ENCODE measurements at regions not wholly inside any gene's neighbourhood (a gene's known extent, or its start where the extent isn't known, plus 50 kb on each side); places are given as distances from the start of the nearest gene placed in this dataset.
A peak's percentile ranks its signal among the peaks of the same experiment; 100 is the strongest.

DNA sequence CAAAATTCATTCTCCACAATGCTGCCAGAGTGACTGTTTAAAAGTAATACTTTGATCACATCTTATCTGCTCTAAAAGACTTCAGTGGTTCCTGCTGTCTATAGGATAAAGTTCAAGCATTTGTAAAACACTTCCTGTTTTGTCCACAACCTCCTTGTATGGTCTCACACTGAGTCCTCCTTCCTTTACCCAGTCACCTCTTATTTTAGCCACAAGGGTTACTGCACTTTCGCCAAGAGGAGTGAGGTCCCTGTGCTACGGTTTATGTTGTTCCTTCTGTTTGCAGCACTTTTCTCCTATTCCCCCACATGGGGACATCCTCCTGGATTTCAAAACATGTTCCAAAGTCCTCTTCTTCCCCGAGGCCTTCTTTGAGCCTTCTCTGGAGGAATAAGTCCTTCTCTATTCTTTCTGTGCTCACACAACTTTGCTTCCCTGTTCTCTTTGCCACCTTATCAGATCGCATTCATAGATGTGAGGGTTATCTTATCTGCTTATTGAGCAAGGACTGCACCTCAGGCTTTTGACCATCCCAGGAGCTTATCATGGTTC is 112.2 kb upstream of the NABP1 start:
- no peaks in the 10 kb centered on the region for H3K36me3 ChIP-seq
- intact Hi-C loops (cut with DNase I; ENCODE audit: low total_unique reads): loop anchor here (10.0 kb wide), 1 partner anchor 119 kb away; no protein-coding TSS in a partner anchor
- H3K9me3 ChIP-seq: no peaks in the 10 kb centered on the region
- H3K27me3 ChIP-seq: no peaks in the 10 kb centered on the region
- no peak overlapping the region for H3K27ac ChIP-seq
- no peak overlapping the region for H3K4me3 ChIP-seq
- DNase-seq (ENCODE audit: low spot score in 2 of 2): no peak
- no peaks in the 10 kb centered on the region for H3K4me1 ChIP-seq
- TF ChIP-seq, protein P1, sequence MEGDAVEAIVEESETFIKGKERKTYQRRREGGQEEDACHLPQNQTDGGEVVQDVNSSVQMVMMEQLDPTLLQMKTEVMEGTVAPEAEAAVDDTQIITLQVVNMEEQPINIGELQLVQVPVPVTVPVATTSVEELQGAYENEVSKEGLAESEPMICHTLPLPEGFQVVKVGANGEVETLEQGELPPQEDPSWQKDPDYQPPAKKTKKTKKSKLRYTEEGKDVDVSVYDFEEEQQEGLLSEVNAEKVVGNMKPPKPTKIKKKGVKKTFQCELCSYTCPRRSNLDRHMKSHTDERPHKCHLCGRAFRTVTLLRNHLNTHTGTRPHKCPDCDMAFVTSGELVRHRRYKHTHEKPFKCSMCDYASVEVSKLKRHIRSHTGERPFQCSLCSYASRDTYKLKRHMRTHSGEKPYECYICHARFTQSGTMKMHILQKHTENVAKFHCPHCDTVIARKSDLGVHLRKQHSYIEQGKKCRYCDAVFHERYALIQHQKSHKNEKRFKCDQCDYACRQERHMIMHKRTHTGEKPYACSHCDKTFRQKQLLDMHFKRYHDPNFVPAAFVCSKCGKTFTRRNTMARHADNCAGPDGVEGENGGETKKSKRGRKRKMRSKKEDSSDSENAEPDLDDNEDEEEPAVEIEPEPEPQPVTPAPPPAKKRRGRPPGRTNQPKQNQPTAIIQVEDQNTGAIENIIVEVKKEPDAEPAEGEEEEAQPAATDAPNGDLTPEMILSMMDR (IDR thresholded peaks at IDR 0.05): no peak
- TF ChIP-seq POLR2A (IDR thresholded peaks at IDR 0.05): no peak
- TF ChIP-seq POLR2AphosphoS5 (IDR thresholded peaks at IDR 0.05): no peak

DNA sequence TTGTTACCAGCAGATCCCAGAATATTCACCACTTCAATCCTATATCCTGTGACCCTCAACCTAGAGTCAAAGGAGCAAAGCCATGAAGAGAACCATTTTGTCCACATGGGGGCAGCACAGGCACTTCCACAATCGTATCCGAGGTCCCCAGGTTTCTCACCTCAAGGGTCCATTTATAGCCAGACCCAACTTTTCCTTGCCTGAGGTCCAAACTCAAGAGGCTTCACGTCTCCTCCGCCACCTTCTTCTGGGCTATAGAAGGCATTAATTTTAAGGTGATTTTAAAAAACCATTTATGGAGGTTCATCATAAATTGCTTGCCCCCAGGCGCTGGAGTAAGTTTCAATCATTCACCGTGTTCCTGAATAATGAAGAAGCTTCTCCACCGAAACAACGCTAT is 111.6 kb upstream of the NABP1 start:
- TF ChIP-seq POLR2AphosphoS5 (IDR thresholded peaks at IDR 0.05) (no peak), POLR2A (IDR thresholded peaks at IDR 0.05) (no peak)
- TF ChIP-seq, protein P1 (IDR thresholded peaks at IDR 0.05): peak; percentile 50 to 65 (median 56)
- H3K27me3 ChIP-seq: no peaks in the 10 kb centered on the region
- peak in 1 of 2 donors; percentile 27 for DNase-seq (ENCODE audit: low spot score in 2 of 2)
- no peaks in the 10 kb centered on the region for H3K36me3 ChIP-seq
- intact Hi-C loops (cut with DNase I; ENCODE audit: low total_unique reads): loop anchor here (10.0 kb wide), 1 partner anchor 118 kb away; no protein-coding TSS in a partner anchor
- H3K27ac ChIP-seq: no peak overlapping the region
- H3K9me3 ChIP-seq: no peaks in the 10 kb centered on the region
- no peaks in the 10 kb centered on the region for H3K4me1 ChIP-seq
- H3K4me3 ChIP-seq: no peak overlapping the region

DNA sequence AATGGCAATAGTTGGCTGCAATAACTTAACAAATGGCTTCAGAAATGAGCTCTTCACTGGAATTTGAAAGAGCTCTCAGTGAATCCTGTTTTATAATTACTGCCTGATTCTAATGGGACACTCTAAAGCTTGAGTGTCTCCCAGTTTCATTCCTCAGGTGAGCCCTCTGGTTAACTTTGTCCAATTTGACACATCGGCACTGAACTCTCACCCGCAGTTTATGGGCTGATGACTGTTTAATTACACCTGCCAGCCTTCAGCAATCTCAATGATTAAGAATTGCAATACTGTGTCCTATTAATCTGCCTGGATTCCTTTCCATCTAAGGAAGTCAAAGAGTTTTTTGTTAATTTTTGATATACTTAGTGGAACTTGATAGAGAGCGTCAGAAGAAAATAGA is 110.7 kb upstream of the NABP1 start:
- H3K36me3 ChIP-seq: no peaks in the 10 kb centered on the region
- H3K4me3 ChIP-seq: no peak overlapping the region
- H3K4me1 ChIP-seq: no peaks in the 10 kb centered on the region
- intact Hi-C loops (cut with DNase I; ENCODE audit: low total_unique reads): loop anchor here (10.0 kb wide), 1 partner anchor 118 kb away; no protein-coding TSS in a partner anchor
- no peaks in the 10 kb centered on the region for H3K9me3 ChIP-seq
- no peak for TF ChIP-seq POLR2A (IDR thresholded peaks at IDR 0.05)
- TF ChIP-seq POLR2AphosphoS5 (IDR thresholded peaks at IDR 0.05): no peak
- TF ChIP-seq, protein P1 (IDR thresholded peaks at IDR 0.05): no peak
- H3K27me3 ChIP-seq: no peaks in the 10 kb centered on the region
- H3K27ac ChIP-seq: no peak overlapping the region
- DNase-seq (ENCODE audit: low spot score in 2 of 2): no peak

DNA sequence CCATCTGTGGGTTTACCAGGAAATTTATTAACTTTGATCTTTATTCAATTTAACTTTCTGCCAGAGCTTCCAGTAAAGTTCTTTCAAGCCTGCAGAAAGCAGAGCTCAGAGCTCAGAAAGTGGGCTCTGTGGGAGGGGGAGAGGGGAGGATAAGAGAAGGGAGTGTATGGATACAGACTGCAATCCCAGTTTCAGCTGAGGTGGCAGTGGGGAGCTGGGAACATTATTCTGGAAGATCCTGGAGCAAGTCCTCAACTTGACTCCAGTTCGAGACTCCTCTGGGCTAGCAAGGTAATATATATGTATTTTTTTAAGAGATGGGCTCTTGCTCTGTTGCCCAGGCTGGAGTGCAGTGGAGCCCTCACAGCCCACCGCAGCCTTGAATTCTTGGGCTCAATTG is 108.9 kb upstream of the NABP1 start:
- Histone ChIP-seq H3K4me1 (no peaks in the 10 kb centered on the region), H3K27ac (no peak overlapping the region), H3K36me3 (no peaks in the 10 kb centered on the region), H3K4me3 (no peak overlapping the region), H3K27me3 (no peaks in the 10 kb centered on the region), H3K9me3 (no peaks in the 10 kb centered on the region)
- intact Hi-C loops (cut with DNase I; ENCODE audit: low total_unique reads): loop anchor here (10.0 kb wide), 1 partner anchor 116 kb away; no protein-coding TSS in a partner anchor
- TF ChIP-seq, protein P1 (IDR thresholded peaks at IDR 0.05): no peak
- TF ChIP-seq POLR2AphosphoS5 (IDR thresholded peaks at IDR 0.05): no peak
- DNase-seq (ENCODE audit: low spot score in 2 of 2): no peak

DNA sequence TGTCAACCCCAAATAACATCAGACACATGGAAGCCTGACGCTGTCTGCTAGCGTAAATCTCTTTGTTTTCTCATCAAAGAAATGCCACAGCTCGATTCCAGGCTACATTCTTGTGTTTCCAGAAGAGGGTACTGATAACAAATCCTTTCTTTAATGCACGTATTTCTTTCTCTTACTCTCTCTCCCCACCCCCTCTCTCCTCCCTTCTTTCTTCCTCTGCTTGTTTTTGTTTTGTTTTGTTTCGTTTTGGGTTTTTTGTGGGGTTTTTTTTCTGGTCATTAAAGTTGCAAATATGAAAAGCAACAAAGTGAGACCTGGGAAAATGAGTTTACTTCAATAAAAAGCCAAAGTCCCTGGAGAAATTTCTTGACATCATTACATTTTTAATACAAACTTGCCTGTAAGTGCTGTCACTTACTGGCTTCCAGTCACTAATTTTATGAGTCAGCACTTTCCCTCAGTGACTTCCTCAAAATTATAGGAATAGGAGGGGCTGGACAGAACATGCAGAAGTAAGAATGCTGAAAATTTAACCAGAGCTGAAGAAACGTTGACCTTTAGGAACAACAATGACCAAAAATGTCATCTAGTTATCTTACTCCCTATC is 106.7 kb upstream of the NABP1 start:
- TF ChIP-seq, protein P1 (IDR thresholded peaks at IDR 0.05): no peak
- TF ChIP-seq POLR2AphosphoS5 (IDR thresholded peaks at IDR 0.05) (no peak), POLR2A (IDR thresholded peaks at IDR 0.05) (no peak)
- Histone ChIP-seq H3K9me3 (no peaks in the 10 kb centered on the region), H3K4me3 (peak overlapping the region; percentile 3 to 27 (median 16)), H3K36me3 (no peaks in the 10 kb centered on the region), H3K4me1 (no peaks in the 10 kb centered on the region), H3K27me3 (no peaks in the 10 kb centered on the region), H3K27ac (no peak overlapping the region)
- DNase-seq (ENCODE audit: low spot score in 2 of 2): no peak
- intact Hi-C loops (cut with DNase I; ENCODE audit: low total_unique reads): no loop called here
